Loucy (cell line): ENCODE measurements at regions not wholly inside any gene's neighbourhood (a gene's known extent, or its start where the extent isn't known, plus 50 kb on each side); places are given as distances from the start of the nearest gene placed in this dataset.

Source experiments
- CTCF ChIP-seq: fragments of 200-600 bp; sonication (generic); conservative IDR thresholded peaks from 2 replicates; pipeline ENCODE4 v1.5.1; 2014; ENCODE audit warnings: mild to moderate bottlenecking, antibody characterized with exemption, low read length
- EZH2phosphoT487 ChIP-seq: fragments of 200-600 bp; IDR thresholded peaks from 2 replicates; pipeline ENCODE4 v1.6.1; 2018; ENCODE audit warnings: antibody characterized with exemption, mild to moderate bottlenecking, moderate library complexity, borderline replicate concordance

- TF ChIP-seq EZH2phosphoT487: no peak
- no peak for TF ChIP-seq CTCF
These were observed 215.1 kb downstream of the AASDHPPT start for GRCh38 chr11:106292526-106292925.
